OCI-LY1 (cell line): ENCODE measurements at regions not wholly inside any gene's neighbourhood (a gene's known extent, or its start where the extent isn't known, plus 50 kb on each side); places are given as distances from the start of the nearest gene placed in this dataset.

Experiments
- EZH2 ChIP-seq: fragments of 200-600 bp; sonication (generic), shearing (Covaris generic); IDR thresholded peaks from 2 replicates; pipeline ENCODE4 v1.8.0; 2017; ENCODE audit warnings: borderline replicate concordance, mixed run types, mild to moderate bottlenecking, antibody characterized with exemption, low read length, moderate library complexity, mixed read lengths
- TF ChIP-seq, protein P1 (sequence below): fragments of 200-600 bp; sonication (generic), shearing (Covaris generic); IDR thresholded peaks from 2 replicates; pipeline ENCODE4 v1.5.1; 2017; ENCODE audit warnings: mild to moderate bottlenecking, antibody characterized with exemption, low read length, moderate library complexity, mixed read lengths

DNA sequence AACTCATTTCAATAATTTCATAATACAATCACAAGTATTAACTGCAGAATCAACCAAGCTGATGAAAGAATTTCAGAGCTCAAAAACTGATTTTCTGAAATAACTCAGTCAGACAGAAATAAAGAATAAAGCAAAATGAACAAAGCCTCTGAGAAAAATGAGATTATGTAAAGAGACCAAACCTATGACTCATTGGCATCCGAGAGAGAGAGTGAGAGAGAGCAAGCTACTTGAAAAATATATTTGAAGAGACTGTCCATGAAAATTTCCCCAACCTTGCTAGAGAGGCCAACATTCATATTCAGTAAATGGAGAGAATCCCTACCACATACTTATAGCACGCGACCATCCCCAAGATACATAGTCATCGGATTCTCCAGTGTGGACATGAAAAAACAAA is 1376.4 kb downstream of the CDH11 start:
- TF ChIP-seq, protein P1, sequence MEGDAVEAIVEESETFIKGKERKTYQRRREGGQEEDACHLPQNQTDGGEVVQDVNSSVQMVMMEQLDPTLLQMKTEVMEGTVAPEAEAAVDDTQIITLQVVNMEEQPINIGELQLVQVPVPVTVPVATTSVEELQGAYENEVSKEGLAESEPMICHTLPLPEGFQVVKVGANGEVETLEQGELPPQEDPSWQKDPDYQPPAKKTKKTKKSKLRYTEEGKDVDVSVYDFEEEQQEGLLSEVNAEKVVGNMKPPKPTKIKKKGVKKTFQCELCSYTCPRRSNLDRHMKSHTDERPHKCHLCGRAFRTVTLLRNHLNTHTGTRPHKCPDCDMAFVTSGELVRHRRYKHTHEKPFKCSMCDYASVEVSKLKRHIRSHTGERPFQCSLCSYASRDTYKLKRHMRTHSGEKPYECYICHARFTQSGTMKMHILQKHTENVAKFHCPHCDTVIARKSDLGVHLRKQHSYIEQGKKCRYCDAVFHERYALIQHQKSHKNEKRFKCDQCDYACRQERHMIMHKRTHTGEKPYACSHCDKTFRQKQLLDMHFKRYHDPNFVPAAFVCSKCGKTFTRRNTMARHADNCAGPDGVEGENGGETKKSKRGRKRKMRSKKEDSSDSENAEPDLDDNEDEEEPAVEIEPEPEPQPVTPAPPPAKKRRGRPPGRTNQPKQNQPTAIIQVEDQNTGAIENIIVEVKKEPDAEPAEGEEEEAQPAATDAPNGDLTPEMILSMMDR, result no peak
- TF ChIP-seq EZH2, result no peak
